ENCODE measurements at regions not wholly inside any gene's neighbourhood (a gene's known extent, or its start where the extent isn't known, plus 50 kb on each side); places are given as distances from the start of the nearest gene placed in this dataset.

DNA sequence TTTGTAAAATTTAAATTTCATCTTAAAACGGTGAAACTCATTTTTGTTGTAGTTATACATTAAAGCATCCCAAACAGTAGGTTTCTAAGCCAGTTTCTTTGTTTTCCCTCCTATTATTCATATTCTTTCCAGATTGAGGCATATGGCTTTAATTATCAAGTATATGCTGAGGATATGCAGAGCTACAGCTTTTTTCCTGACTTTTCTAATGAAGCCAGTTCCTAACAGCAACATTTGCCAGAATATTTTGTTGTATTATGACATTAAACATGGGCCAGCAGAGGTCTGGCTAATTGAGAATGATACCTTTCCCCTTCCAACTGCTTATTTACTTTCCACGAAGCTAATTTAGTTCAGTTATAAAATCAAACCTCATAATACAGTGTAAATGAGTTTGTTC is 75.3 kb downstream of the SLIT2 start:
- no CpG with 5 or more reads among the region's 2 CpGs for WGBS (ENCODE audit: extremely low coverage, insufficient read length, low lambda C conversion rate)
- no peaks in the 10 kb centered on the region for H3K36me3 Mint-ChIP-seq (ENCODE audit: insufficient read depth in 1 of 3, low read depth in 3 of 3)
- no peak overlapping the region for H2AFZ ChIP-seq (ENCODE audit: low read length)
- TF ChIP-seq, protein P1, sequence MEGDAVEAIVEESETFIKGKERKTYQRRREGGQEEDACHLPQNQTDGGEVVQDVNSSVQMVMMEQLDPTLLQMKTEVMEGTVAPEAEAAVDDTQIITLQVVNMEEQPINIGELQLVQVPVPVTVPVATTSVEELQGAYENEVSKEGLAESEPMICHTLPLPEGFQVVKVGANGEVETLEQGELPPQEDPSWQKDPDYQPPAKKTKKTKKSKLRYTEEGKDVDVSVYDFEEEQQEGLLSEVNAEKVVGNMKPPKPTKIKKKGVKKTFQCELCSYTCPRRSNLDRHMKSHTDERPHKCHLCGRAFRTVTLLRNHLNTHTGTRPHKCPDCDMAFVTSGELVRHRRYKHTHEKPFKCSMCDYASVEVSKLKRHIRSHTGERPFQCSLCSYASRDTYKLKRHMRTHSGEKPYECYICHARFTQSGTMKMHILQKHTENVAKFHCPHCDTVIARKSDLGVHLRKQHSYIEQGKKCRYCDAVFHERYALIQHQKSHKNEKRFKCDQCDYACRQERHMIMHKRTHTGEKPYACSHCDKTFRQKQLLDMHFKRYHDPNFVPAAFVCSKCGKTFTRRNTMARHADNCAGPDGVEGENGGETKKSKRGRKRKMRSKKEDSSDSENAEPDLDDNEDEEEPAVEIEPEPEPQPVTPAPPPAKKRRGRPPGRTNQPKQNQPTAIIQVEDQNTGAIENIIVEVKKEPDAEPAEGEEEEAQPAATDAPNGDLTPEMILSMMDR (conservative IDR thresholded peaks at IDR 0.05), result no peak
- no peaks in the 10 kb centered on the region for H3K79me2 ChIP-seq (ENCODE audit: insufficient read depth, low read length)
- H3K9me3 Mint-ChIP-seq, result no peaks in the 10 kb centered on the region
- H3K9ac ChIP-seq (ENCODE audit: extremely low read depth, insufficient read length, low read length), result no peak overlapping the region
- H3K27ac ChIP-seq (ENCODE audit: insufficient read length, low read depth, low read length), result no peak overlapping the region
- no peaks in the 10 kb centered on the region; a peak in 1 of 4 replicates for H3K4me1 Mint-ChIP-seq
- DNase-seq, result no peak
- H4K20me1 ChIP-seq (ENCODE audit: control insufficient read depth, insufficient read depth, insufficient read length), result no peaks in the 10 kb centered on the region
- no peak overlapping the region for H3K4me3 Mint-ChIP-seq
- H2BK5ac ChIP-seq (ENCODE audit: insufficient read length, low read length), result no peak overlapping the region
- no peak overlapping the region for H2BK12ac ChIP-seq (ENCODE audit: insufficient read length, low read depth, low read length)
- H3K56ac ChIP-seq (ENCODE audit: insufficient read length, low read depth, low read length), result no peak overlapping the region
- no peak overlapping the region for H2BK20ac ChIP-seq (ENCODE audit: low read depth, low read length, poor library complexity, severe bottlenecking)
- no peaks in the 10 kb centered on the region for H3K27me3 Mint-ChIP-seq (ENCODE audit: low read depth)
- H4K5ac ChIP-seq (ENCODE audit: insufficient read length, low read depth, low read length), result no peak overlapping the region
- no peak overlapping the region for H3K27ac Mint-ChIP-seq
- no peak overlapping the region for H2BK120ac ChIP-seq (ENCODE audit: low read depth, low read length, poor library complexity, severe bottlenecking)
- H4K91ac ChIP-seq (ENCODE audit: insufficient read length, low read depth, low read length), result no peak overlapping the region
- H3K79me1 ChIP-seq (ENCODE audit: insufficient read depth, low read depth, low read length, poor library complexity, severe bottlenecking), result no peaks in the 10 kb centered on the region
- H3K23ac ChIP-seq (ENCODE audit: insufficient read length, low read depth, low read length), result no peak overlapping the region
- H3K4me1 ChIP-seq (ENCODE audit: insufficient read depth, low read length), result no peaks in the 10 kb centered on the region
- no peak overlapping the region for H3K14ac ChIP-seq (ENCODE audit: insufficient read depth, low read length)
- no peak overlapping the region for H3T11ph ChIP-seq (ENCODE audit: low read length)
- H4K8ac ChIP-seq (replicated peaks; ENCODE audit: insufficient read length, low read depth, low read length), result no peak overlapping the region
- H3K9me3 ChIP-seq (ENCODE audit: control insufficient read depth, low read depth, low read length), result no peaks in the 10 kb centered on the region
- H2AK5ac ChIP-seq (ENCODE audit: insufficient read length, low read length), result no peak overlapping the region
- H3K4ac ChIP-seq (ENCODE audit: low read depth, low read length), result no peak overlapping the region
- H3K27me3 ChIP-seq (ENCODE audit: insufficient read depth, low read length), result no peaks in the 10 kb centered on the region
- no peak overlapping the region for H2BK15ac ChIP-seq (ENCODE audit: low read depth, low read length)
- H3K4me2 ChIP-seq (ENCODE audit: insufficient read depth, insufficient read length, low read length), result no peak overlapping the region
- H3K18ac ChIP-seq (ENCODE audit: insufficient read length, low read depth, low read length), result no peak overlapping the region
- no peaks in the 10 kb centered on the region for H3K23me2 ChIP-seq (ENCODE audit: insufficient read length, low read depth, low read length, poor library complexity, severe bottlenecking)
